HepG2 (cell line): ENCODE measurements at regions not wholly inside any gene's neighbourhood (a gene's known extent, or its start where the extent isn't known, plus 50 kb on each side); places are given as distances from the start of the nearest gene placed in this dataset.

Experiments
- ATAC-seq: fragments of 200-7000 bp; cut with Tn5 transposase; 3 replicates; pipeline ENCODE4 v1.9.1; 2020; ENCODE audit warnings: mild to moderate bottlenecking, moderate library complexity
- BruUV-seq: library from RNA; stranded (reverse); fragments of 400-500 nt; replicated peaks from 2 replicates; lab custom pipeline; 2021; lab: Mats Ljungman, UMichigan
- CTCF ChIA-PET: fragments of 300-600 bp; formaldehyde crosslinking; extraction: SDS; loops from one replicate; lab custom pipeline; 2021; ENCODE audit warnings: low total read pairs, inconsistent platforms, low intra/inter-chr PET ratio; lab: Yijun Ruan, JAX
- POLR2A ChIA-PET: fragments of 350-600 bp; sonication (Branson Sonifier 250); formaldehyde crosslinking; loops from one replicate; lab custom pipeline; 2020; ENCODE audit warnings: antibody characterized with exemption, inconsistent platforms; lab: Yijun Ruan, JAX
- DNase-seq: peaks from one replicate; pipeline ENCODE4 v3.0.0-alpha.2; 2015; ENCODE audit warnings: low spot score
- FAIRE-seq: peaks from 3 replicates; lab custom pipeline; 2011; peaks lifted over from hg19 to GRCh38; lab: Jason Lieb, UNC
- H2AFZ ChIP-seq: one replicate; pipeline ENCODE4 v1.6.1; 2011; ENCODE audit warnings: low read length, inconsistent platforms
- H3K27ac ChIP-seq: fragments of 300-600 bp; 3 replicates; pipeline ENCODE4 v1.8.0; 2011; ENCODE audit warnings: mixed run types, mild to moderate bottlenecking, mixed read lengths, low read length, inconsistent platforms; ENCODE audit not compliant: insufficient read depth; ENCODE audit errors: extremely low read length
- H3K27me3 ChIP-seq, 2 experiments: fragments of 200-600 bp in 1 of 2; 2 replicates in 1 of 2; 3 replicates in 1 of 2; pipeline versions ENCODE4 v1.6.0 to v1.8.0; 2011; ENCODE audit warnings: low read length in 2 of 2, mild to moderate bottlenecking in 2 of 2, moderate library complexity in 2 of 2, inconsistent platforms in 1 of 2; ENCODE audit not compliant: insufficient read depth in 2 of 2, control insufficient read depth in 1 of 2
- H3K36me3 ChIP-seq, 2 experiments: fragments of 200-600 bp in 1 of 2; replicated peaks in 1 of 2; 2 replicates in 1 of 2; 3 replicates in 1 of 2; pipeline versions ENCODE4 v1.5.1 to v1.8.0; 2011; ENCODE audit warnings: low read length in 2 of 2, inconsistent platforms in 1 of 2; ENCODE audit not compliant: insufficient read depth in 2 of 2, control insufficient read depth in 1 of 2
- H3K4me1 ChIP-seq: 2 replicates; pipeline ENCODE4 v1.5.1; 2012; ENCODE audit warnings: low read length, inconsistent platforms; ENCODE audit not compliant: insufficient read depth
- H3K4me2 ChIP-seq: 2 replicates; pipeline ENCODE4 v1.6.0; 2011; ENCODE audit warnings: low read depth, low read length, inconsistent platforms
- H3K4me3 ChIP-seq, 3 experiments: fragments of 200-600 bp in 1 of 3; sonication (generic), shearing (Covaris generic) in 1 of 3; replicated peaks in 1 of 3; 2 replicates each; pipeline ENCODE4 v1.5.1; 2011 to 2016; ENCODE audit warnings: low read length in 3 of 3, inconsistent platforms in 2 of 3, low read depth in 2 of 3, mild to moderate bottlenecking in 2 of 3, control low read depth in 1 of 3, mixed read lengths in 1 of 3; ENCODE audit not compliant: insufficient read depth in 1 of 3
- H3K79me2 ChIP-seq: one replicate; pipeline ENCODE4 v1.6.1; 2011; ENCODE audit warnings: low read length, inconsistent platforms; ENCODE audit not compliant: insufficient read depth
- H3K9ac ChIP-seq: 2 replicates; pipeline ENCODE4 v1.6.0; 2011; ENCODE audit warnings: mild to moderate bottlenecking, low read depth, low read length, inconsistent platforms; ENCODE audit not compliant: insufficient read depth
- H3K9me3 ChIP-seq: 2 replicates; pipeline ENCODE4 v1.5.1; 2012; ENCODE audit warnings: mild to moderate bottlenecking, low read length
- H4K20me1 ChIP-seq: 2 replicates; pipeline ENCODE4 v1.6.0; 2011; ENCODE audit warnings: inconsistent platforms, mild to moderate bottlenecking, low read length, moderate library complexity; ENCODE audit not compliant: insufficient read depth
- BRF2 ChIP-seq: sonication (generic); formaldehyde crosslinking; IDR thresholded peaks from 2 replicates; pipeline ENCODE4 v1.8.1; 2022; ENCODE audit warnings: mild to moderate bottlenecking, missing genetic modification reagents
- CEBPZ ChIP-seq: IDR thresholded peaks from 2 replicates; pipeline ENCODE4 v1.6.1; 2012; ENCODE audit warnings: low read length, improper control_type of control experiment
- ELF1 ChIP-seq: sonication (generic); formaldehyde crosslinking; IDR thresholded peaks from 2 replicates; pipeline ENCODE4 v1.4.0; 2020; ENCODE audit warnings: missing genetic modification reagents
- MZF1 ChIP-seq: sonication (generic); formaldehyde crosslinking; IDR thresholded peaks from 2 replicates; pipeline ENCODE4 v1.8.1; 2023; ENCODE audit warnings: mild to moderate bottlenecking, missing genetic modification reagents, borderline replicate concordance
- REL ChIP-seq: sonication (generic); formaldehyde crosslinking; conservative IDR thresholded peaks from 2 replicates; pipeline ENCODE4 v1.8.0; 2022; ENCODE audit warnings: mild to moderate bottlenecking, missing genetic modification reagents, moderate library complexity
- SAP130 ChIP-seq: IDR thresholded peaks from 2 replicates; pipeline ENCODE4 v1.6.1; 2016; ENCODE audit warnings: low read depth
- SMYD3 ChIP-seq: sonication (generic); formaldehyde crosslinking; IDR thresholded peaks from 2 replicates; pipeline ENCODE4 v1.8.1; 2023; ENCODE audit warnings: mild to moderate bottlenecking, missing genetic modification reagents
- SRSF9 ChIP-seq: fragments of 200-400 bp; formaldehyde crosslinking; IDR thresholded peaks from 2 replicates; pipeline ENCODE4 v1.6.1; 2018; ENCODE audit warnings: borderline replicate concordance, mild to moderate bottlenecking, low read depth, low read length; ENCODE audit not compliant: insufficient read depth, poor library complexity, severe bottlenecking
- ZFP62 ChIP-seq: sonication (generic); formaldehyde crosslinking; IDR thresholded peaks from 2 replicates; pipeline ENCODE4 v1.4.0; 2020; ENCODE audit warnings: missing genetic modification reagents
- ZNF264 ChIP-seq: sonication (generic); formaldehyde crosslinking; IDR thresholded peaks from 2 replicates; pipeline ENCODE4 v1.4.0; 2020; ENCODE audit warnings: missing genetic modification reagents
- ZNF484 ChIP-seq: sonication (generic); formaldehyde crosslinking; IDR thresholded peaks from 2 replicates; pipeline ENCODE4 v1.5.1; 2020; ENCODE audit warnings: mild to moderate bottlenecking, low read depth, missing genetic modification reagents, borderline replicate concordance
- ZNF510 ChIP-seq: sonication (generic); formaldehyde crosslinking; IDR thresholded peaks from 2 replicates; pipeline ENCODE4 v1.4.0; 2020; ENCODE audit warnings: low read depth, mild to moderate bottlenecking, missing genetic modification reagents
- WGBS: methylation state at CpG from one replicate; pipeline ENCODE4 v1.1.6; 2017; ENCODE audit warnings: low lambda C conversion rate; 5-methylcytosine and 5-hydroxymethylcytosine counted together
- in situ Hi-C: cut with HindIII; loops from 2 replicates; pipeline ENCODE4 v1.10.0; 2017; ENCODE audit warnings: low pct_unique_long_range_greater_than_20kb; ENCODE audit not compliant: extremely low pct_ligation_motif_present
- intact Hi-C: fragments of 100-400 bp; cut with micrococcal nuclease; formaldehyde crosslinking; loops from one replicate; pipeline ENCODE4 v1.10.0; 2022; ENCODE audit not compliant: unreplicated experiment

- no peak for TF ChIP-seq CEBPZ
- TF ChIP-seq REL (CRISPR knock-in tag), result no peak
- no peak for TF ChIP-seq SRSF9
These were observed 245.1 kb upstream of the ATXN7L3B start (continued) for GRCh38 chr12:74292351-74293194.

- in situ Hi-C loops, result no loop called here
- Histone ChIP-seq H4K20me1 (no peaks in the 10 kb centered on the region), H2AFZ (no peak overlapping the region), H3K4me1 (no peaks in the 10 kb centered on the region), H3K4me3 (no peak overlapping the region), H3K36me3 (no peaks in the 10 kb centered on the region), H3K9ac (no peak overlapping the region), H3K4me2 (no peak overlapping the region), H3K27ac (no peak overlapping the region), H3K9me3 (no peaks in the 10 kb centered on the region), H3K27me3 (no peaks in the 10 kb centered on the region), H3K79me2 (no peaks in the 10 kb centered on the region)
- CTCF ChIA-PET, result no interaction called here
- POLR2A ChIA-PET, result no interaction called here
- FAIRE-seq (no peak), DNase-seq (no peak), ATAC-seq (no peak)
- TF ChIP-seq BRF2, result no peak
- TF ChIP-seq ZNF484 (CRISPR knock-in tag), result no peak
- TF ChIP-seq SMYD3, result no peak
- no peak for TF ChIP-seq ZNF264 (CRISPR knock-in tag)
- TF ChIP-seq ZFP62 (CRISPR knock-in tag), result no peak
- TF ChIP-seq MZF1 (CRISPR knock-in tag), result no peak
- no peak for TF ChIP-seq SAP130
- TF ChIP-seq ELF1, result no peak
- TF ChIP-seq ZNF510 (CRISPR knock-in tag), result no peak
- WGBS, result 50% methylated on average over 4 of the region's 15 CpGs
- no TSS peak for BruUV-seq
- intact Hi-C loops, result no loop called here
These were observed 243.9 kb upstream of the ATXN7L3B start for GRCh38 chr12:74293689-74294131.
